ENCODE measurements at regions not wholly inside any gene's neighbourhood (a gene's known extent, or its start where the extent isn't known, plus 50 kb on each side); places are given as distances from the start of the nearest gene placed in this dataset.

- no peak overlapping the region for H3K4me3 ChIP-seq (ENCODE audit: low read depth in 1 of 2, low read length in 2 of 2)
- H3K4me2 ChIP-seq (ENCODE audit: insufficient read depth, low read length): no peak overlapping the region
- no peak overlapping the region for H3K27ac ChIP-seq (ENCODE audit: low read length)
- H3K9ac ChIP-seq (ENCODE audit: low read depth, low read length): no peak overlapping the region
- no peaks in the 10 kb centered on the region for H3K4me1 ChIP-seq (ENCODE audit: insufficient read depth, low read length)
- DNase-seq (no peak), ATAC-seq (ENCODE audit: insufficient read depth, low read depth) (no peak)
- TF ChIP-seq EZH2 (IDR thresholded peaks at IDR 0.05; ENCODE audit: borderline replicate concordance, low read depth, low read length, severe bottlenecking) (no peak), CTCF (IDR thresholded peaks at IDR 0.05; ENCODE audit: borderline replicate concordance, extremely low read depth, low read length, poor library complexity, severe bottlenecking) (no peak)
- no peaks in the 10 kb centered on the region for H3K79me2 ChIP-seq (ENCODE audit: insufficient read depth, low read length)
- no peaks in the 10 kb centered on the region for H3K9me3 ChIP-seq (ENCODE audit: insufficient read depth, low read length, severe bottlenecking)
- peaks cover 4% of the 10 kb centered on the region for H3K27me3 ChIP-seq (ENCODE audit: insufficient read depth, low read length, poor library complexity)
- H3K36me3 ChIP-seq (ENCODE audit: insufficient read depth, low read length): no peaks in the 10 kb centered on the region
- no peak overlapping the region for H2AFZ ChIP-seq (ENCODE audit: low read depth, low read length)
- no peaks in the 10 kb centered on the region for H4K20me1 ChIP-seq (ENCODE audit: insufficient read depth, low read length)
Observed at GRCh38 chr15:61483599-61483998, 254.5 kb upstream of the RORA start.

DNA sequence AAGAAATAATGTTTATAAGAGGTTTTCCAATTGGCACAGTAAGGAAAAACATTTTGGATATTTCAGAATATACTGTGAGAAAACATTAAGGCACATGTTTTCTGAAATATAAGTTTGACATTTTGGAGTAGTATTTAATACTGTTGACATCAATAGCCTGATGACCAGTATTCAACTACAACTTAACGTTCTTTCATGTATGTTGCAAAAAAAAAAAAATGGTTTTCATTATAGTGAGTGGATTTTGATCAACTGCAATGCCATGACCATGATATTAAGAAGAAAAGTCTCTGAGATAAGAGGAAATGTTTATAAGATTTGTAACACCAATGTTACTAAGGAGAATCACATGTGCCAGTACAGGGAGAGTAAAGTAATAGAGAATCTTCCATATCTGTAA lies 252.8 kb upstream of the RORA start:
- TF ChIP-seq CTCF (IDR thresholded peaks at IDR 0.05; ENCODE audit: borderline replicate concordance, extremely low read depth, low read length, poor library complexity, severe bottlenecking): no peak
- TF ChIP-seq EZH2 (IDR thresholded peaks at IDR 0.05; ENCODE audit: borderline replicate concordance, low read depth, low read length, severe bottlenecking): no peak
- H3K9ac ChIP-seq (ENCODE audit: low read depth, low read length): no peak overlapping the region
- no peak overlapping the region for H3K4me3 ChIP-seq (ENCODE audit: low read depth in 1 of 2, low read length in 2 of 2)
- H2AFZ ChIP-seq (ENCODE audit: low read depth, low read length): no peak overlapping the region
- H3K4me2 ChIP-seq (ENCODE audit: insufficient read depth, low read length): no peak overlapping the region
- no peaks in the 10 kb centered on the region for H4K20me1 ChIP-seq (ENCODE audit: insufficient read depth, low read length)
- H3K27ac ChIP-seq (ENCODE audit: low read length): no peak overlapping the region
- no peaks in the 10 kb centered on the region for H3K4me1 ChIP-seq (ENCODE audit: insufficient read depth, low read length)
- H3K27me3 ChIP-seq (ENCODE audit: insufficient read depth, low read length, poor library complexity): peaks cover 4% of the 10 kb centered on the region
- H3K9me3 ChIP-seq (ENCODE audit: insufficient read depth, low read length, severe bottlenecking): no peaks in the 10 kb centered on the region
- ATAC-seq (ENCODE audit: insufficient read depth, low read depth) (no peak), DNase-seq (no peak)
- no peaks in the 10 kb centered on the region for H3K79me2 ChIP-seq (ENCODE audit: insufficient read depth, low read length)
- H3K36me3 ChIP-seq (ENCODE audit: insufficient read depth, low read length): no peaks in the 10 kb centered on the region

DNA sequence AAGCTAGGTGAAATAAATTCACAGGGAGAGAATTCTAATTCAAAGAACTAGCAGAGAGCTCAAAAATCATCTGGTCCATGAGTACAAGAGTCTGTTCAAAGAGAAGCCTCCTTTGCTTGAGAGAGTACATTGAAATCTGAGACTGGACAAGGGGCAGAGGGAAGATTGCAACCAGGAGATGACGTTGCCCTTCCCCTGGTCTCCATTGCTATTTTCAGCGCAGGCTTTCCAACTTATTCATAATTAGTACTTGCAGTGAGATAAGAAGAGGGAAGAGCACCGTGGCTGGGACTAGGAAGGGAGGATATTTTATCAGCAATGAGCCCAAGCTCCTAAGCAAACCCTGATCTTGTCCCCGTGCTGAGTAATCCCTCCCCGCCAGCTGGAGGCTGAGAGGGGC lies 251.8 kb upstream of the RORA start:
- H3K9ac ChIP-seq (ENCODE audit: low read depth, low read length): no peak overlapping the region
- no peak for ATAC-seq (ENCODE audit: insufficient read depth, low read depth)
- no peaks in the 10 kb centered on the region for H3K4me1 ChIP-seq (ENCODE audit: insufficient read depth, low read length)
- DNase-seq: no peak
- H4K20me1 ChIP-seq (ENCODE audit: insufficient read depth, low read length): no peaks in the 10 kb centered on the region
- H2AFZ ChIP-seq (ENCODE audit: low read depth, low read length): no peak overlapping the region
- no peaks in the 10 kb centered on the region for H3K79me2 ChIP-seq (ENCODE audit: insufficient read depth, low read length)
- H3K4me2 ChIP-seq (ENCODE audit: insufficient read depth, low read length): no peak overlapping the region
- TF ChIP-seq CTCF (IDR thresholded peaks at IDR 0.05; ENCODE audit: borderline replicate concordance, extremely low read depth, low read length, poor library complexity, severe bottlenecking): no peak
- peaks cover 4% of the 10 kb centered on the region for H3K27me3 ChIP-seq (ENCODE audit: insufficient read depth, low read length, poor library complexity)
- no peaks in the 10 kb centered on the region for H3K36me3 ChIP-seq (ENCODE audit: insufficient read depth, low read length)
- no peaks in the 10 kb centered on the region for H3K9me3 ChIP-seq (ENCODE audit: insufficient read depth, low read length, severe bottlenecking)
- no peak overlapping the region for H3K4me3 ChIP-seq (ENCODE audit: low read depth in 1 of 2, low read length in 2 of 2)
- H3K27ac ChIP-seq (ENCODE audit: low read length): no peak overlapping the region

- no peaks in the 10 kb centered on the region for H4K20me1 ChIP-seq (ENCODE audit: insufficient read depth, low read length)
- peaks cover 4% of the 10 kb centered on the region for H3K27me3 ChIP-seq (ENCODE audit: insufficient read depth, low read length, poor library complexity)
- no peaks in the 10 kb centered on the region for H3K9me3 ChIP-seq (ENCODE audit: insufficient read depth, low read length, severe bottlenecking)
- no peaks in the 10 kb centered on the region for H3K36me3 ChIP-seq (ENCODE audit: insufficient read depth, low read length)
- H3K79me2 ChIP-seq (ENCODE audit: insufficient read depth, low read length): no peaks in the 10 kb centered on the region
- DNase-seq (no peak), ATAC-seq (ENCODE audit: insufficient read depth, low read depth) (no peak)
- H3K27ac ChIP-seq (ENCODE audit: low read length): no peak overlapping the region
- no peak overlapping the region for H3K4me2 ChIP-seq (ENCODE audit: insufficient read depth, low read length)
- H3K9ac ChIP-seq (ENCODE audit: low read depth, low read length): no peak overlapping the region
- no peaks in the 10 kb centered on the region for H3K4me1 ChIP-seq (ENCODE audit: insufficient read depth, low read length)
- no peak overlapping the region for H3K4me3 ChIP-seq (ENCODE audit: low read depth in 1 of 2, low read length in 2 of 2)
- no peak overlapping the region for H2AFZ ChIP-seq (ENCODE audit: low read depth, low read length)
- no peak for TF ChIP-seq CTCF (IDR thresholded peaks at IDR 0.05; ENCODE audit: borderline replicate concordance, extremely low read depth, low read length, poor library complexity, severe bottlenecking)
- no peak for TF ChIP-seq EZH2 (IDR thresholded peaks at IDR 0.05; ENCODE audit: borderline replicate concordance, low read depth, low read length, severe bottlenecking)
Observed at GRCh38 chr15:61480295-61480694, 251.2 kb upstream of the RORA start.
